AG10803 (cell line): ENCODE measurements at regions not wholly inside any gene's neighbourhood (a gene's known extent, or its start where the extent isn't known, plus 50 kb on each side); places are given as distances from the start of the nearest gene placed in this dataset.
"Not testable (repeated sequence)": the region's sequence is repeated elsewhere in the genome, so short reads cannot be mapped to it uniquely, and the experiment has no call there.

Experiments
- DNase-seq: peaks from one replicate; pipeline ENCODE4 v3.0.0; 2010; ENCODE audit warnings: low read depth
- H3K4me3 ChIP-seq: 2 replicates; pipeline ENCODE4 v1.5.1; 2011; ENCODE audit warnings: mild to moderate bottlenecking, low read length, control low read depth
- CTCF ChIP-seq: conservative IDR thresholded peaks from 2 replicates; pipeline ENCODE4 v1.5.1; 2011; ENCODE audit warnings: mild to moderate bottlenecking, low read length, control low read depth, inconsistent platforms

GRCh38 chr11:69205743-69206612 lies 50.2 kb downstream of the SMIM38 start:
- no peak for DNase-seq
- no peak for TF ChIP-seq CTCF
- H3K4me3 ChIP-seq = no peak overlapping the region

GRCh38 chr11:69206613-69206965 lies 50.9 kb downstream of the SMIM38 start:
- H3K4me3 ChIP-seq, DNase-seq: not testable (repeated sequence)

- no peak for DNase-seq
- no peak for TF ChIP-seq CTCF
- no peak overlapping the region for H3K4me3 ChIP-seq
Observed at GRCh38 chr11:69207165-69207889, 51.6 kb downstream of the SMIM38 start.

GRCh38 chr11:69208190-69209037 lies 52.7 kb downstream of the SMIM38 start:
- no peak for TF ChIP-seq CTCF
- DNase-seq = no peak
- no peak overlapping the region for H3K4me3 ChIP-seq

- no peak for DNase-seq
- no peak for TF ChIP-seq CTCF
- no peak overlapping the region for H3K4me3 ChIP-seq
Observed at GRCh38 chr11:69209038-69209350, 53.3 kb downstream of the SMIM38 start.

GRCh38 chr11:69209421-69210309 lies 53.9 kb downstream of the SMIM38 start:
- no peak for DNase-seq
- no peak for TF ChIP-seq CTCF
- no peak overlapping the region for H3K4me3 ChIP-seq
